PC-9 (cell line): ENCODE measurements at regions not wholly inside any gene's neighbourhood (a gene's known extent, or its start where the extent isn't known, plus 50 kb on each side); places are given as distances from the start of the nearest gene placed in this dataset.

Experiments used
- CTCF ChIP-seq: fragments of 200-600 bp; sonication (generic); conservative IDR thresholded peaks from 2 replicates; pipeline ENCODE4 v1.6.1; 2017; ENCODE audit warnings: mixed run types, antibody characterized with exemption, mild to moderate bottlenecking, moderate library complexity
- EZH2 ChIP-seq: fragments of 200-600 bp; sonication (generic); IDR thresholded peaks from 2 replicates; pipeline ENCODE4 v1.8.0; 2017; ENCODE audit warnings: antibody characterized with exemption, low read depth

- TF ChIP-seq CTCF = no peak
- no peak for TF ChIP-seq EZH2
Measured at GRCh38 chr4:33649471-33649870, 2594.8 kb downstream of the ARAP2 start.
